ENCODE measurements at regions not wholly inside any gene's neighbourhood (a gene's known extent, or its start where the extent isn't known, plus 50 kb on each side); places are given as distances from the start of the nearest gene placed in this dataset.

- TF ChIP-seq, protein P1, sequence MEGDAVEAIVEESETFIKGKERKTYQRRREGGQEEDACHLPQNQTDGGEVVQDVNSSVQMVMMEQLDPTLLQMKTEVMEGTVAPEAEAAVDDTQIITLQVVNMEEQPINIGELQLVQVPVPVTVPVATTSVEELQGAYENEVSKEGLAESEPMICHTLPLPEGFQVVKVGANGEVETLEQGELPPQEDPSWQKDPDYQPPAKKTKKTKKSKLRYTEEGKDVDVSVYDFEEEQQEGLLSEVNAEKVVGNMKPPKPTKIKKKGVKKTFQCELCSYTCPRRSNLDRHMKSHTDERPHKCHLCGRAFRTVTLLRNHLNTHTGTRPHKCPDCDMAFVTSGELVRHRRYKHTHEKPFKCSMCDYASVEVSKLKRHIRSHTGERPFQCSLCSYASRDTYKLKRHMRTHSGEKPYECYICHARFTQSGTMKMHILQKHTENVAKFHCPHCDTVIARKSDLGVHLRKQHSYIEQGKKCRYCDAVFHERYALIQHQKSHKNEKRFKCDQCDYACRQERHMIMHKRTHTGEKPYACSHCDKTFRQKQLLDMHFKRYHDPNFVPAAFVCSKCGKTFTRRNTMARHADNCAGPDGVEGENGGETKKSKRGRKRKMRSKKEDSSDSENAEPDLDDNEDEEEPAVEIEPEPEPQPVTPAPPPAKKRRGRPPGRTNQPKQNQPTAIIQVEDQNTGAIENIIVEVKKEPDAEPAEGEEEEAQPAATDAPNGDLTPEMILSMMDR (IDR thresholded peaks at IDR 0.05; ENCODE audit: low read depth, low read length), result no peak
- TF ChIP-seq MYC (IDR thresholded peaks at IDR 0.05; ENCODE audit: low read depth, low read length), result no peak
Measured at GRCh38 chr12:53811606-53812005, 59.8 kb upstream of the CISTR start.

Measured in NB4 (cell line).